HuH-7 (cell line): ENCODE measurements at regions not wholly inside any gene's neighbourhood (a gene's known extent, or its start where the extent isn't known, plus 50 kb on each side); places are given as distances from the start of the nearest gene placed in this dataset.

Source experiments
- DNase-seq: peaks from one replicate; pipeline ENCODE4 v3.0.0; 2011; ENCODE audit warnings: low spot score

DNA sequence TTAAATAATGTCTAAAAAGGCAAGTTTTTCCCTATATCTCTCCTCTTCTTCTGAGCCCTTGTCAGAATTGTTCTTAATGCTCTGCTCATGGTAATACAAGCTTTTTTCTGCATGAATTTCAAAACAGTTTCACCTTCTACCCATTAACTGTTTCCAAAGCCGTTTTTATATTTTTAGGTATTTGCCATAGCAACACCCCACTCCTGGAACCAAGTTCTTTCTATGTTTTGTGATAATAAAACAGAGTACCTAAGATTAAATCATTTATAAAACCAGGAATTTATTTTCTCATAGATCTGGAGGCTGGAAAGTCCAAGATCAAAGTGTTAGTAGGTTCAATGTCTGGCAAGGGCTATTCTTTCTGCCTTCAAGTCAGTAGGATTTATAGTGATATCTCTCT is 497.4 kb downstream of the ETS1 start:
- no peak for DNase-seq

DNA sequence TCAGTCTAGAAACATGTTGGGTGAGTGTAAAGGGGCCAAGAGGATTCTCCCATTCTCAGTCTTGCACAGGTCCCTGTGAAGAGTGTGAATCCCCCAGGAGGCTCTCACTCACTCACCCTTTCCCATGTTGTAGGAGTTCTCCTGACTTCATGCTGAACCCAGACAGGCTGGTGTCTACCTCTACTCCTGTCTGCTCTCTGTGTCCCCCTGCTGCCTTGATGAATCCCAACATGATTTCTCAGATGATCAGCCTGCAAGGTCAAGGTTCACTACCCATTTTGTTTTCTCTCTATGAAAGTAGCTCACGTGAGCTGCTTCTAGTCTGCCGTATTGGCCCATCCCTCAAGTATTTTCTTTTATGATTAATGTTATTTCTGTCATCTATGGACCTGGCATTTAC is 500.6 kb downstream of the ETS1 start:
- no peak for DNase-seq

DNA sequence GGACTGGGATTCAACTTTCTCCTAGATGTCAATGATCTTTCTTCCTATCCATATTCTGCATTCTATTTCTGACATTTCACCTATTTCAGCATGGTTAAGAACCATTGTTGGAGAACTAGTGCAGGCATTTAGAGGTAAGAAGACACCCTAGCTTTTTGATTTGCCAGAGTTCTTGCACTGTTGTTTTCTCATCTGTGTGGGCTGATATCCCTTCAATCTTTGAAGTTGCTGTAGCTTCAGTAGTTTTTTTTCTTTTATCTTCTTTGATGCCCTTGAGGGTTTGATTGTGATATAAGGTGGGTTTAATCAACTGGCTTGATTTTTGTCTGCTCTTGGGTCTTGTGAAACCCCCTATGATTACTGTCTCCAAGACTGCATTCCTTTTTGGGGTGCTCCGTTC is 502.1 kb downstream of the ETS1 start:
- no peak for DNase-seq

DNA sequence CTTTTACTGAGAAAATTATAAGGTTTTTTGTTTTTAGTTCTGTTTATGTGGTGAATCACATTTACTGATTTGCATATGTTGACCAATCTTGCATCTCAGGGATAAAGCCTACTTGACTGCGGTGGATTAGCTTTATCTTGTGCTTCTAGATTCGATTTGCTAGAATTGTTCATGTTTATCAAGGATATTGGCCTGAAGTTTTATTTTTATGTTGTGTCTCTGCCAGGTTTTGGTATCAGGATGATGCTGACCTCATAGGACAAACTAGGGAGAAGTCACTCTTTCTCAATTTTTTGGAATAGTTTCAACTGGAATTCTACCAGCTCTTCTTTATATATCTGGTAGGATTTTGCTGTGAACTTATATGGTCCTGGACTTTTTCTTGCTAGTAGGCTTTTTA is 504.8 kb downstream of the ETS1 start:
- no peak for DNase-seq

DNA sequence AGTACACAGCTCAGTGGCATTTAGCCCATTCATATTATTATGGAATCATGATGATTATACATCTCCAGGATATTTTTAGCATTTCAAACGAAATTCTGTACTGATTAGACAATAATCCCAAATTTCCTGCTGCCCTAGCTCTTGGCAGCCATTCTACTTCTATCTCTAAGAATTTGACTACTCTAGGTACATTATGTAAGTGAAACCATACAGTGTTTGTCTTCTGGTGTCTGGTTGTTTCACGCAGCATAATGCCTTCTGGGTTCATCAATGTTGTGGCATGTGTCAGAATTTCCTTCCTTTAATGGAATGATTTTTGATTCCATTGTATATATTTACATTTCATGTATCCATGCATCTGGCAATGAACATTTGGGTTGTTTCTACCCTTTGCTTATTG is 517.7 kb downstream of the ETS1 start:
- DNase-seq: no peak

DNA sequence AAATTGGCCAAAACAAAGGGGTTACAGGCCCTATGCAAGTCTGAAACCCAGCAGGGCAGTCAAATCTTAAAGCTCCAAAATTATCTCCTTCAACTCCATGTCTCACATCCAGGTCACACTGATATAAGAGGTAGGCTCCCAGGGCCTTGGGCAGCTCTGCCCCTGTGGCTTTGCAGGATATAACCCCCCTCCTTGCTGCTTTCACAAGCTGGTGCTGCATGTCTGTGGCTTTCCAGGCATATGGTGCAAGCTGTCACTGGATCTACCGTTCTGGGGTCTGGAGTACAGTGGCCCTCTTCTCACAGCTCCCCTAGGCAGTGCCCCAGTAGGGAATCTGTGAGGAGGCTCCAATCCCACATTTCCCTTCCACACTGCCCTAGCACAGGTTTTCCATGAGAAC is 519.6 kb downstream of the ETS1 start:
- DNase-seq: no peak

DNA sequence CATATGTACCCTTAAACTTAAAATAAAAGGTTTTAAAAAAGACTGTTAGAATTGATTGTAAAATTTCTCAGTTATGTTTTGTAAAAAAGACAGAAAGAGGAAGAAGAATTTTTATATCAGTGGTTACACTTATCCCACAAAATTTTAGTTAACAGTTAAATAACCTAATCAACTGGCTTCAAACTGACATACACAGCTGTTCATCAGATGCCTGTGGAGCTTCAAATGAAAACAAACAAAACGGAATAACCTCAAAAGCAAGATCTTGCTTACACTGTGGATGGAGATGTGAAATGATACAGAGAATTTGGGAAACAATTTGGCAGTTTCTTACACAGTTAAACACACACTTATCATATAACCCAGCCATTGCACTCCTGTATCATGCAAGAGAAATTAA is 521.0 kb downstream of the ETS1 start:
- no peak for DNase-seq

DNA sequence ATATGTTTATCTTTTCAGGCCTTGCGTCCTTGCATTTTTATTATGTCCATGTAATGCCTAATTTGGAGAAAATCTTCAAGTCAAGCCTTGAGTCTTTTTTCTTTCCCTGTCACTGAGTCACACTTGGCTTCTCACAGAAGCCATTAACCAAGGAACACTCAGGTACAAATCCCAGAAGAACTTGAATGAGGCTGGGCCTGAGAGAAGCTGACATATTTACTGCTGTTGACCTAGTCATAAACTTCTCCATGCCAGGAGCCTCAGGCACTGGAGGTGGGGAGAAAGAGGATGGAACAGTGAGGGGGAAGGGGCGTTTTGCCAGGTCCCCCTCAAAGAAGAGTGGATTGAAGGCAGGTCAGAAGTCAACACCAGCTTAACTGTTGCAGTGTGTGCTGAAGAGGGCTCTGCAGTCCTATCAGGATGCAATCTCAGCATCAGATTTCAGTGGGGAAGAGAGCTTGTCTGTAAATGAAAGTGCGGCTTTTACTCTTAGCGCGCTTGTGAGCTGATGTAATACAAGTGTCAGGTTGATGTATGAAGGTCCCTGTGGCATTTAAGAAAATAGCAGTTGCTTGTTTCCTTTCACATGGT is 526.0 kb downstream of the ETS1 start:
- DNase-seq: no peak

DNA sequence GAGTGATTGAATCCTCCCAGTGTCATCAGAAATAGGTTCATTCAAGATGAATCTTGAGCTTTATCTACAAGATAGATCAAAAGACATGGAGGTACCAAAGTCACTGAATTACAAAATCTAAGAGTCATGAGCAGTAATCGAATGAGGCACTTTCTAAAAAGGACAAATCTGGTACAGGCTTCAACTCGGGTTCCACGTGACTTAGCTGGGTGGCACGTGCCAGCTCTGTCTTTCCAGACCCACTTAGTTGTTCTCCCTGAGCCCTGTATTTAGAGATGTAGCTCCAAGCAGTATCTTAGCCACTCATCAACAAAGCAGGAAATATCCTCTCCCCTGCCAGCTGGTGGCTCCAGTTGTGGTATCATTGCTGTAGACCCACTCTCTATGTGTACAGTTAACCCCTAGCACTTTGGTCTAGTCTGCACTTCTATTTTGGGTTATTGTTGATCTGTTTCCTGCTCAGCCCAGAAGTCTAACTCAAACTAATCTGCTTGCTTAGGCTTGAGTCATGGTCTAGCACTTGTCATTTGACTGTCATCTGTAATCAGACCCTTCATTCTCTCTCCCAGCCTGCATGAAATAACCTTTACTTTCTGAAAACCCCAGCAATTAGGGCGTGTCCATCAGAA is 528.7 kb downstream of the ETS1 start:
- DNase-seq: no peak

DNA sequence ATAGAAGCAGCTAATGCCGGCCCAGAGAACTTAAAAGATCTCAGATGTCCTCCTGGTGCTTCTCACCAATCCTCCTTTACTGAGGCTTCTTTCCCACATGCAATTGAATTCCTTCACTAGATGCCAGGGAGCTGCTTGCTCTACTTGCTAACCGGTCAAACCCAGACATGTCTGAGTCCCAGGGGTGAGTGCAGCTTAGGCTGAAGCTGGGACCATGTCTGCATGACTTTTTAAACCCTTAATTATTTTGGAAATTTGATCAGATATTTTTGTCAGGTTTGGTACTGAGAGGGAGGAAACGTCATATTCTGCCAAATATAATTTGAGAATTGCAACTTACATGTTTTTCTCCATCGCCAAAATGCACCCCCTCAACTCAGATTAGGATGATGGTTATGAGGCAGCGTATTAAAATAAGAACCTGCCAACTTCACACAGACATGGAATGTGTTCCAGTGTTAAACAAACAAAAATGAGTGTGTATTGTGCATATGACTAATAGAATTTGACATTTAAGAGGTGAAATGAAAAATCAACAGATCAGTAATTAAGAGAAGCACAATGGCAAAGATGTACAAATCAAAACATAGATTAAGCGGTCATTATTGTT is 529.5 kb downstream of the ETS1 start:
- no peak for DNase-seq

DNA sequence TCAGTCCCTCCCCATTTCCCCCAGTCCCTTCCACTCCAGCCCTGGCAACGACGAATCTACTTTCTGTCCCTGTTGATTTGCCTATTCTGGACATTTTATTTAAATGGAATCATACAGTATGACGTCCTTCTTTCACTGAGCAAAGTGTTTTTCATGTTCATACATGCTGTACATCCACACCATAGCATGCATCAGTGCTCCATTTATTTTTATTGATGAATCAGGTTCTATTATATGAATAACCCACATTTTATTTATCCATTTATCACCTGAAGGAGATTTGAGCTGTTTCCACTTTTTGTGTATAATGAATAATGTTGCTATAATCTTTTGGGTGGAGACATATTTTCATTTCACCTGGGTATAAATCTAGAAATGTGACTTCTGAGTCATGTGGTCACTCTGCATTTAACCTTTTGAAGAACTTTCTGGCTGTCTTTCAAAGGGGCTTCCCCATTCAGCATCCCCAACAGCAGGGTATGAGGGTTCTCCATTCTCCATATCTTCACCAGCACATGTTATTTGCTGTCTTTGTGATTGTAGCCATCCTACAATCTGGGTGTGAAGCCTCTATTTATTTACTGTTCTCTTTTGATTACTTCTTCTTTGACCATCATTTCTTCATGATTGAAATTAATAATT is 531.7 kb downstream of the ETS1 start:
- DNase-seq: no peak

DNA sequence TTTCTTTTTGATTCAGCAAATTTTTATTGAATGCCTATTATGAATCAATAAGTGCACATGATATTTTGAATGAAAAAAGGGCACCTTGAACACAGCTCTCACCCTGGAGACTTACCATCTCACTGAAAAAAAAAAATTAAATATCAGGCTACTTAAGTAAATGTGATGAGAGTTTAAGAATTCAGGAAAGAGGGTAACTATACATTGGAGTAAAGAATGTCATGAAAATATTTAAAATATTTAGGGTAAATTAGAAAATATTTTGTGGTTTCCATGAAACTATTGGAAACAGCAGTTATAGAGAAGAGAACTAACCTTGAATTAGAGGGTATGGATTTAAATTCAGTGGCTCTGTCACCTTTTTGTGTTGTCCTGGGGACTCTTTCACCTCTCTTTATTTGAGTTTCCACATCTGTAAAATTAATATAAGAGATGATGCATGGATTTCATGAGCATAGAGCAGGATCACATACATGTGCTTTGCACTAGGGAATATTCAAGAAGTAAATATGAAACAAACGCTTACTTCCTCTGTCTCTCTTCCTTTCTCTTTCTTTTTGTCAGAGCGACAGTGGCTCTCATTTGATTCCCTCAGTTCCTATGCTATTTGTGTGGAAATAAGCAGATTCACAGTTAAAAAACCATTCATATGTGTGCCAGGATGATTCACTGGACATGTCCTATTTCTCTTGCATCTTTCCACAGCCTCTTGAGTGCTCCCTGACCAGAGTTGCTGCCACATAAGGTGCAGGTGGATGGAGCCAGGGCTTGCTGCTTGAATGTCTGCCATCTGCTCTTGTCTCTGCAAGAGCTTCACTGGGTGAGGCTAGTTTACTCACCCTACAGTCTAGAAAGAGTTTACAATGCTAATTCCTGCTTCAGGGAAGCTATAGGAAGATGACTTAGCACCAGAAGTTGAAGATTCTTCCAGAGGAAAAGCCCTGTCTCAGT is 533.1 kb downstream of the ETS1 start:
- no peak for DNase-seq

DNA sequence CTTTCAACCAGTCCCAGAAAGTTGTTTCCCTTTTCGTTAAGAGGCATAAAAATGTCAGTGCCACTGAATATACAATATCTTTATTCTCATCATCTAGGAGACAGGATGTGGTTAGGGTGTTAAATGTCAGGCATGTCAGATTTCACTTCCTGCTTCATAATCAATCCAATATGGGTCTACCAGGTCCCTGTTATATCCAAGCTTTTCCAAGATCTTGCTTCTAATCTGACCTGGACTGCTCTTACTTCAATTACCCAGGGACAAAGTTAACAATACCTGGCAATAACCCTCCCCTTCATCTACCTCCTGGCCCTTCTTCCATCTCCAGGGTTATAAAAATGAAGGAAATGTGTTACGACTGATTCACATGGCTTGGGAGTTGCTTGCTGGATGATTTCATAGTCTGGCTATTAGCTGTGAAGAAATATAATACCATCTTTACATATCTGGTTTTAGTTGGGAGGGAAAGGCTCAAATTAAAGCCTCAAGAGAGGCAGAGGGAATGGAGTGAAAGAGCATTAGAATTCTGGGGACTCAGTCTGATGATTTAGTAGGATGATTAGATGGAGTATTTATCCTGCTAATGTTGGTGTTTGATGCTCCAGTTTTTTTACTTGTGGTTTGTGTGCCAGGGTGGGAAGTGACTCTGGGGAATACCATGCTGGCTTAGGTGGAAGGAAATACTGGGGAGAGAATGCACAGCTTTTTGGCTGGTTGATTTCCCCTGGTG is 534.3 kb downstream of the ETS1 start:
- DNase-seq: no peak

DNA sequence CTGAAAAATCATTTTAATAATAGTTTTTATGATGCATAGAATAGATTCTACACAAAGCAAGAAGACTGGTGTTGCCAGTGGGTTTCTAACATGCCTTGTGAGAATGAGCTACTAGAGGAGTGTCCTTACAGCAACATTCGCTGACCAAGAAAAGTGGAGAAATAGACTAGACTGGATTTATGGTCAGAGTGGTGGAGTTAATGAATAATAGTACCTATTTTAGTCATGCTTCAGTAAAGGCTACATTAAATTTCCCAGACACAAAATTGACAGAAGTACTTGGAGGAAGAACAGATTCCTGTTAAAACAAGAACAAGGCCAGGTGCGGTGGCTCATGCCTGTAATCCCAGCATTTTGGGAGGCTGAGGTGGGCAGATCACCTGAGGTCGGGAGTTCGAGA is 539.2 kb downstream of the ETS1 start:
- DNase-seq: no peak

DNA sequence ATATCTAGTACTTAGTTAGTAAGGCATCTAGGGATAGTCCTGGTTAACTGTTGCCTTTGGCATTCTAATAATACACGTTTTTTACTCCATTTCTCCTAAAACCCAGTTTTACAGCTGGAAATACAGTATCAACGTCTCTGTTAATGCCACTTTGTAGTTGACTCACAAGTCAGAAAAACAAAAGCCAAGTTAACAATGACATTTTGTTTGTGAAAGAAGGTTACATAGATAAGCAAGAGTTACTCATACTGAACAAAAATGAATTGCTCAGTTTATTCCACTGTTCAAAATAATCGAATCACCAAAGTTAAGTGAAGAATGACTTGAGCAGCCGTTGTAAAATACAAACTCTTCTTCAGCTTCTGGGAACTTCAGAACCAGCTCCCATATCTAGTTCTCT is 540.3 kb downstream of the ETS1 start:
- no peak for DNase-seq

DNA sequence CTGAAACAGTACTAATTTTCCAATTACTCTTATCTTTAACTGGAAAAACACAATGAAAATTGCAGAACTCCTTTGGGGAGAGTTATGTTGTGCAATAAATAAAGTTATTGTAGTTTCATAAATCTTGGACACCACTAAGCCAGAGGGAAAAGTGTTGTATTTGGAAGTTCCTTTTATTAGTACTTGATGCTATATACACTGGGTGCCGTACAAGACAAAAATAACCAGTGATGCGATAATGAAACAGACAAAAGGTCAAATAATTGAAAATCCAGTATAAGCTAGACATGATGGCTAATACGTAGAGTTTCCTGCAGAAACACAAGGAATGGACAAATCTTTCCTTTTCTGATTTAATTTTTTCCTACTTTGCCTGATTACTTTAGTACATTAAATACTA is 541.1 kb downstream of the ETS1 start:
- DNase-seq: no peak

DNA sequence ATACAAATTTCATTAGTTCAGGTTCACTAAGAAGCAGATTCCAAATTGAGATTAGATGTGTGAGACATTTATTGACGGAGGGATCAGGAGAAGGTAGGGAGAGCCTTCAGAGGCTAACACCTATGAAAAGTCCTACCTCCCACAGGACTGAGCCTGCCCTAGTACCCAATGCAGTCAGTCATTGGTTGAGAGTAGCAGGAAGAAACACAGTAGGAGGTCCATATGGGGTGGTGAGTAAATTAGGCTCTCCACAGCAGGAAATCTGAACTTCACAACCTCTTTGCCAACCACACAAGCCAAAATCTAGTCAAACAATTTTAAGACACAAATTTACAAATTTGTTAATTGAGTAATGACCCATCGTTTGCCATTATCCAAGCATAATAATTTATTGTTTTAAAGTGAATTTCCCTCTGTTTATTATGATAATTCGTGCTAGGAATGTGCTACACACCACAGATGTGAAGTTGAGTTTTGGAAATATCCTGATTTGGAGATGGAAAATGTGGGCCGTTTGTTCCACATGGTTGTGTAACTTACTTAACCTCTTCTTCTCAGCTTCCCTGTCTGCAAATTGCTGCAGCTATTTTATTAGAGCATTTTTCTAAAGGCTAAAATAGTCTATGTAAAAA is 542.1 kb downstream of the ETS1 start:
- DNase-seq: no peak

DNA sequence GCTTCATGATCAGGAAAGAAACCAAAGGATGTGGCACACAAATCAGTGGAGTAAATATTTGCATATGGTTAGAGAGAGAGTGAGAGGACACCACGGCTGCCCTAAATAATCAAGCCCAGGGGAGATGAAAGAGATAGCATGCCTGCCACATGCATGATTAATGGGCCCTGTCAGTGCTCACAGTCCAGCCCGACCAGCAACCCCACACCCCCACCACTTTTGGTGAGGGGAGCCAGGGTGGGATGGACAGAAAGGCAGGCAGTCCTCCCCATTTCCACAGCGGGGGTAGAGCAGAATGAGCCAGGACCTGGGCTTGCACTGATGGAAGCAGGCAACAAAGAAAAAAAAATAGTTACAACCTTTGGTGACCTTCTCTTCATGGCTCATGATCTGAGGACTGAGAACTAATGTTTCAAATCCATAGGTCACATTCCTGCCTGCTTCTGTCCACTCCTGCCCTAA is 545.0 kb downstream of the ETS1 start:
- no peak for DNase-seq

DNA sequence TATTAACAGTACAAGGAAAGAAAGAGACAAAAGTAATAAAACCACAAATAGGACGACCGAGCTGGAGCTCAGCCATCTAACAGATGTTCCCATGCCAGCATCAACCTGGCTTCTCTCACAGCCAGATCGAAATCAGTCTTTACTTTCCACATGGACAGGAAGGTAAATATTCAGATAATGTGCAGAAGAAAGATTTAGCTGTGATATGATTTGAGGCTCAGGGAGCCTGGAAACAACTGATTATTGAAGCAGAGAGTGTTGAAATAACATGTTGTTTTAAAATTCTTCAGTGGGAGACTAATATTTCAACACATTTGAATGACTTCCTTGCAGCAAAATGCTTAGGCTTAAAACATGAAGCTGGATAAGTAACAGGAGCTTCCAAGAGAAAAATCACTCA is 546.8 kb downstream of the ETS1 start:
- no peak for DNase-seq

DNA sequence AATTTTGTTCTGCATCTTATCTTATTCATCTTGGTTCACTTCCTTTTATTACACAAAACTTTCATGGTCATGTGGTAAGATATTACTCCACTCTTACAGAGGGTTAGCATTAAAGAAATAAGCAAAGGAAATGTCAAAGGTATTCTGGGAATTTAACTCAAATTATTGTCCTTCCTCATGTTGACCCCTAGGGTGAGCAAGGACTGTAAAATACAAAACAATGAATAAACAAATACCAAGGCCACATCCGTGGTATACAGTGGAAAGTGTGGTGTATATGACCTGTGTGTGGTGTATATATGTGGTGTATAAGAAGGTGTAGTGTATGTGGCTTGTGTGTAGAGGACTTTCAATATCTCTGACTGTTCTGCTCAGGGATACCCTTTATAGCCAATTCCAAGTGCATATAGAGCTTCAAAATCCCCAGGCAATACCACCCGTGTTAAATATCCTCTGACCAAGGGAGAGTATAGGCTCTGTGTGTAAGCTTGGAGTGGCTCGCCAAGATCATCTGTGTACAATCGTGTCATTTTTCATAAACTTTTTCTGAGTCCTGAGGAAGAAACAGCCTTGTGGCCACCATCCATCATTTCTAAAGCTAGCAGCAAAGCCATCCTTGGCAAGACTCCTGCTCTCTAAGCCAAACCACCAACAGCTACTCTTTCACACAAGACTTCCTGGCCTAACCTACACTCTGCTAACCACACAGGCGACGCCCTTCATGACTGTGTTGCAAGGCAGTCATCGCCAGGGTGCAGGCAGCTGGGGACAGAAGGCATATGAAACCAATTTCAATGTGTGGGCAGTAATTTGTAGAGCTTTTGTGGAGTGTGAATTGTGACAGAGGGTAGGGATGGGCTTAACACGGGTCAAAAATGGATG is 548.0 kb downstream of the ETS1 start:
- DNase-seq: no peak
